PFSK-1 (cell line): ENCODE measurements at regions not wholly inside any gene's neighbourhood (a gene's known extent, or its start where the extent isn't known, plus 50 kb on each side); places are given as distances from the start of the nearest gene placed in this dataset.

Experiments used
- FOXP2 ChIP-seq: optimal IDR thresholded peaks from 2 replicates; pipeline ENCODE3; 2011; ENCODE audit warnings: borderline replicate concordance, control low read depth, inconsistent platforms; ENCODE audit not compliant: insufficient read depth; ENCODE audit errors: extremely low read length, extremely low read depth
- POLR2AphosphoS5 ChIP-seq: IDR thresholded peaks from 2 replicates; pipeline ENCODE4 v1.6.1; 2012; ENCODE audit warnings: low read depth, mild to moderate bottlenecking, control low read depth, low read length, moderate library complexity
- SIN3A ChIP-seq: IDR thresholded peaks from 2 replicates; pipeline ENCODE4 v1.6.1; 2012; ENCODE audit warnings: mild to moderate bottlenecking, low read length, moderate library complexity, borderline replicate concordance; ENCODE audit not compliant: insufficient read depth
- TAF1 ChIP-seq: IDR thresholded peaks from 2 replicates; pipeline ENCODE4 v1.6.1; 2012; ENCODE audit warnings: low read length, control low read depth, borderline replicate concordance; ENCODE audit not compliant: insufficient read depth
- TF ChIP-seq, protein P1 (sequence below), 2 experiments: IDR thresholded peaks; 2 replicates each; pipeline versions ENCODE4 v1.6.1 to v1.8.0; 2011 to 2012; ENCODE audit warnings: low read depth in 2 of 2, low read length in 2 of 2, control low read depth in 1 of 2, inconsistent platforms in 1 of 2, mild to moderate bottlenecking in 1 of 2, moderate library complexity in 1 of 2; ENCODE audit not compliant: insufficient read depth in 1 of 2

DNA sequence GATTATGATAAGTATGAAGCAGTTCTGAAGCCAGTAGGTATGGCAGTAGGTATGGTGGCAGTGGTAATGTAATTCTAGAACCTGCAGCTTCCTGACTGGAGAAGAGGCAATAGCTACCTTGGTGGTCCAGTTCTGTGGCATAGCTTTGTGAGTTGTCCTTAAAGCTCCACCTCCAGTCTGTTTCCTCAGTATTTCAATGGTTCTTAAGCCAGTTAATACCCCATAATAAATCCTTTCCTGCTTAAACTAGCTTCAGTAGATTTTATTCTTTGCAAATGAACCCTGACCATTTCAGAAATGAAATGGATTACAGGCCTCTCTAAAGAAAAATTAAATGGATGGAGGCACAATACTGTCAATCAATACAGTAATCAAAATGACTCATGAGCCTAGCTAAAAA lies 117.8 kb upstream of the KRAS start:
- TF ChIP-seq FOXP2 = no peak
- TF ChIP-seq SIN3A = no peak
- TF ChIP-seq, protein P1, sequence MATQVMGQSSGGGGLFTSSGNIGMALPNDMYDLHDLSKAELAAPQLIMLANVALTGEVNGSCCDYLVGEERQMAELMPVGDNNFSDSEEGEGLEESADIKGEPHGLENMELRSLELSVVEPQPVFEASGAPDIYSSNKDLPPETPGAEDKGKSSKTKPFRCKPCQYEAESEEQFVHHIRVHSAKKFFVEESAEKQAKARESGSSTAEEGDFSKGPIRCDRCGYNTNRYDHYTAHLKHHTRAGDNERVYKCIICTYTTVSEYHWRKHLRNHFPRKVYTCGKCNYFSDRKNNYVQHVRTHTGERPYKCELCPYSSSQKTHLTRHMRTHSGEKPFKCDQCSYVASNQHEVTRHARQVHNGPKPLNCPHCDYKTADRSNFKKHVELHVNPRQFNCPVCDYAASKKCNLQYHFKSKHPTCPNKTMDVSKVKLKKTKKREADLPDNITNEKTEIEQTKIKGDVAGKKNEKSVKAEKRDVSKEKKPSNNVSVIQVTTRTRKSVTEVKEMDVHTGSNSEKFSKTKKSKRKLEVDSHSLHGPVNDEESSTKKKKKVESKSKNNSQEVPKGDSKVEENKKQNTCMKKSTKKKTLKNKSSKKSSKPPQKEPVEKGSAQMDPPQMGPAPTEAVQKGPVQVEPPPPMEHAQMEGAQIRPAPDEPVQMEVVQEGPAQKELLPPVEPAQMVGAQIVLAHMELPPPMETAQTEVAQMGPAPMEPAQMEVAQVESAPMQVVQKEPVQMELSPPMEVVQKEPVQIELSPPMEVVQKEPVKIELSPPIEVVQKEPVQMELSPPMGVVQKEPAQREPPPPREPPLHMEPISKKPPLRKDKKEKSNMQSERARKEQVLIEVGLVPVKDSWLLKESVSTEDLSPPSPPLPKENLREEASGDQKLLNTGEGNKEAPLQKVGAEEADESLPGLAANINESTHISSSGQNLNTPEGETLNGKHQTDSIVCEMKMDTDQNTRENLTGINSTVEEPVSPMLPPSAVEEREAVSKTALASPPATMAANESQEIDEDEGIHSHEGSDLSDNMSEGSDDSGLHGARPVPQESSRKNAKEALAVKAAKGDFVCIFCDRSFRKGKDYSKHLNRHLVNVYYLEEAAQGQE (IDR thresholded peaks at IDR 0.05; ENCODE audit: insufficient read depth in 1 of 2, low read depth in 2 of 2, low read length in 2 of 2) = no peak
- TF ChIP-seq POLR2AphosphoS5 = no peak
- TF ChIP-seq TAF1 = no peak

DNA sequence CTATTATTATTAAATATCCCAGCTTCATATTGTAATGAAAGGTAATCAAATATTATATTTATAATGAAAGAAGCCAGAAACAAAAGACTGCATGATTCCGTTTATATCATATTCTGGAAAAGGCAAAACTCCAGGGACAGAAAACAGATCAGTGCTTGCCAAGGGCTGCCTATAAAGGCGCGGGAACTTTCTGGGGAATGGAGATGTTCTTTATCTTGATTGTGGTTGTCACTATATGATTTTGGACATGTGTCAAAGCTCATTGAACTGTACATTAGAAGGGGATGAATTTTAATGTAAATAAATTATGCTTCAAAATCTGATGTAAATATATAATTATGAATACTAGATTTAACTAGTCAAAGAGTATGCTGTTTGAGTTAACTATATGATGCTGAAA lies 115.4 kb upstream of the KRAS start:
- TF ChIP-seq SIN3A = no peak
- TF ChIP-seq TAF1 = no peak
- TF ChIP-seq FOXP2 = no peak
- TF ChIP-seq, protein P1 (IDR thresholded peaks at IDR 0.05; ENCODE audit: insufficient read depth in 1 of 2, low read depth in 2 of 2, low read length in 2 of 2) = no peak
- no peak for TF ChIP-seq POLR2AphosphoS5

DNA sequence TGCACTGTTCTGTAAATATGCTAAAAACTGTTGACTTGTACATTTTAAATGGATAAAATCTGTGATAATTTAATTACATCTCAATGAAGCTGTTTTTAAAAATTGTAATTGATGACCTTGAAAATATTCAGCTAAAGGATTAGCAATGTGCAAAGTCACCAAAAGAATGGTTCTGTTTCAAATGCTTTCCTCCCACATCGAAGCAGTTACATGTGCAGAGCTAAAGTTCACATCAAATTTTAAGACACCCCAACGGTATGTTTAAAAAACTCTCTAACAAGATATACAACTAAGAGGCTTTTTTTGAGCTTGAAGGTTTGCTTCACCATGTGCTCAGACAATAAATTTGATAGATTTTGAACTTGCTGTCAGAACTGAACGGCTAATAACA lies 114.6 kb upstream of the KRAS start:
- TF ChIP-seq POLR2AphosphoS5 (no peak), SIN3A (no peak), TAF1 (no peak), FOXP2 (no peak)
- TF ChIP-seq, protein P1 (IDR thresholded peaks at IDR 0.05; ENCODE audit: insufficient read depth in 1 of 2, low read depth in 2 of 2, low read length in 2 of 2) = no peak

GRCh38 chr12:25364529-25365339 lies 114.0 kb upstream of the KRAS start:
- TF ChIP-seq SIN3A (no peak), FOXP2 (no peak), TAF1 (no peak), POLR2AphosphoS5 (no peak)
- TF ChIP-seq, protein P1 (IDR thresholded peaks at IDR 0.05; ENCODE audit: insufficient read depth in 1 of 2, low read depth in 2 of 2, low read length in 2 of 2) = no peak

DNA sequence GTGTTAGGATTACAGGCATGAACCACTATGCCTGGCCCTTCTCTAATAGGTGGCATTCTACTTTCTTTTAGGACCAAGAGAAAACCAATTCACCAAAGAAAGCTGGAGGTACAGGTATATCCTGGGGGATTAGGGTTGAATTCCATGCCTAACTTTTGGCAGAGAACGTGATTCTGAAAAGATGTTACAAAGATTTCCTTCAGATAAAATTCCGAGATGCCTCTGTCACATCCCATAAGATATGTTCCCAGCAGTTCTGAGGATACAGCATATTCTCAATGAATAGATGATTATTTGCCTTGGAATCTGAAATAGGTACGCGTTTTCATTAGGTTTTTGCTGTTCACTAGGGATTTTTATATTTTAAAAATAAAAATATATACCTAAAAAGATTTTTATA lies 111.9 kb upstream of the KRAS start:
- no peak for TF ChIP-seq FOXP2

DNA sequence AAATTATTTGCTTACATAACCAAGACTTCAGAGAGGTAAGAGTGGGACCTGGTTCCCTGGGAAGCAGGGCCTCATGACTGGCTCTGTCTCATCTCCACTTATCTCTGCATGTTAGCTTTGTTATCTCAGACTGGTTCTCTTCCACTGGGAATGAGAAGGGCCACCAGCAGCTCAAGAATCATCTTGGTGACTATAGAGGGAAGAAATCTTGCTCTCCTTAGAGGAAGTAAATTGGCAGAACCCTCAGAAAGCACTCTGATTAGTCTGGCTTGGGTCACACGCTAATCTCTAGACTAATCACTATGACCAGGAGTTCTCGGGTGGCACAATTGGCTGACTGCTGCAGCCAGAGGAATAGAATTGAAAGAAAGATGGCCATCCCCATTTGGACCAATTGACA lies 110.8 kb upstream of the KRAS start:
- TF ChIP-seq POLR2AphosphoS5 = no peak
